ENCODE measurements at regions not wholly inside any gene's neighbourhood (a gene's known extent, or its start where the extent isn't known, plus 50 kb on each side); places are given as distances from the start of the nearest gene placed in this dataset.

- H3K4me2 ChIP-seq (ENCODE audit: unreplicated experiment): peak overlapping the region; percentile 43
- no peak for TF ChIP-seq EZH2phosphoT487 (IDR thresholded peaks at IDR 0.05; ENCODE audit: insufficient read depth, low read depth)
- TF ChIP-seq EZH2 (IDR thresholded peaks at IDR 0.05; ENCODE audit: insufficient read depth, poor library complexity, severe bottlenecking): no peak
- peaks cover 12% of the 10 kb centered on the region for H3F3A ChIP-seq (ENCODE audit: insufficient read depth)
- H4K20me1 ChIP-seq (ENCODE audit: insufficient read depth): no peaks in the 10 kb centered on the region
- H3K27me3 ChIP-seq (replicated peaks; ENCODE audit: insufficient read depth): no peaks in the 10 kb centered on the region
- peak; percentile 92 for DNase-seq
- H3K79me2 ChIP-seq (ENCODE audit: insufficient read depth): no peaks in the 10 kb centered on the region
- no peaks in the 10 kb centered on the region for H3K36me3 ChIP-seq (ENCODE audit: low read depth)
- in situ Hi-C loops (cut with MboI): no loop called here
- H3K4me3 ChIP-seq: no peak overlapping the region
- H3K4me1 ChIP-seq (ENCODE audit: insufficient read depth): peaks cover 15% of the 10 kb centered on the region
- no peaks in the 10 kb centered on the region for H3K9me2 ChIP-seq (ENCODE audit: insufficient read depth)
- WGBS, 2 experiments (ENCODE audit: low coverage in 1 of 2, low lambda C conversion rate in 2 of 2, missing lambda C conversion rate in 2 of 2): 0 to 2% methylated on average over 2 of the region's 2 CpGs
- peak overlapping the region; percentile 48 for H2AFZ ChIP-seq
- no peaks in the 10 kb centered on the region for H3K9me3 ChIP-seq (ENCODE audit: low read depth)
- H3K27ac ChIP-seq: peak overlapping the region; percentile 68
- 0 out of 2 replicates have a peak overlapping the region, but pooled peaks have one; percentile 14 for H3K9ac ChIP-seq
Measured at GRCh38 chr4:83686166-83686565, 150.3 kb downstream of the GPAT3 start.

- no peaks in the 10 kb centered on the region for H3K79me2 ChIP-seq (ENCODE audit: insufficient read depth)
- H3K27ac ChIP-seq: no peak overlapping the region
- 93 to 97% methylated on average over 1 of the region's 1 CpG for WGBS, 2 experiments (ENCODE audit: low coverage in 1 of 2, low lambda C conversion rate in 2 of 2, missing lambda C conversion rate in 2 of 2)
- no peaks in the 10 kb centered on the region for H3K9me3 ChIP-seq (ENCODE audit: low read depth)
- no peak overlapping the region for H3K4me3 ChIP-seq
- H3K27me3 ChIP-seq (replicated peaks; ENCODE audit: insufficient read depth): no peaks in the 10 kb centered on the region
- H2AFZ ChIP-seq: no peak overlapping the region
- no peaks in the 10 kb centered on the region for H4K20me1 ChIP-seq (ENCODE audit: insufficient read depth)
- H3K9me2 ChIP-seq (ENCODE audit: insufficient read depth): no peaks in the 10 kb centered on the region
- DNase-seq: no peak
- in situ Hi-C loops (cut with MboI): no loop called here
- H3F3A ChIP-seq (ENCODE audit: insufficient read depth): peaks cover 30% of the 10 kb centered on the region
- H3K4me2 ChIP-seq (ENCODE audit: unreplicated experiment): no peak overlapping the region
- H3K36me3 ChIP-seq (ENCODE audit: low read depth): no peaks in the 10 kb centered on the region
- H3K9ac ChIP-seq: no peak overlapping the region
- TF ChIP-seq EZH2 (IDR thresholded peaks at IDR 0.05; ENCODE audit: insufficient read depth, poor library complexity, severe bottlenecking) (no peak), EZH2phosphoT487 (IDR thresholded peaks at IDR 0.05; ENCODE audit: insufficient read depth, low read depth) (no peak)
- peaks cover 28% of the 10 kb centered on the region for H3K4me1 ChIP-seq (ENCODE audit: insufficient read depth)
Measured at GRCh38 chr4:83679692-83680091, 143.8 kb downstream of the GPAT3 start.

DNA sequence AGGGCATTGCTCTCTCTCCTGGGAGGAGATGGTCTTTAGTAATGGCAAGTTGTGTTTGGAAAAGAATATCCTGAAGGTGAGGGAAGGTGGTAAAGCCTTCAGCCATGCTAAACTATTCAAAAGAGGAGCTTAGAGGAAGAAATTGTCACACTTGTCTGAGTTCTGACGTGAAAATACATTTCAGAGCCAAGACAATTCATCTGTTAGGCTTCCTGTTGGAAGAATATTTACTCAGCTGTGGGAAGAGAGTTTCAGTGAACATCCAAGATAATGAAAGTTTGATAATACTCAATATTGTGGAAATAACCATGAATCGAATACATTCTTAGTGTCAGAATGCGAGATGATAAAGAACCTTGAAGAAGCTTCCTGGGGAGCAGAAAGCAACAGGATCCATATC, 143.3 kb downstream of the GPAT3 start:
- 90 to 96% methylated on average over 3 of the region's 3 CpGs for WGBS, 2 experiments (ENCODE audit: low coverage in 1 of 2, low lambda C conversion rate in 2 of 2, missing lambda C conversion rate in 2 of 2)
- no peak overlapping the region for H3K4me2 ChIP-seq (ENCODE audit: unreplicated experiment)
- H3K79me2 ChIP-seq (ENCODE audit: insufficient read depth): no peaks in the 10 kb centered on the region
- no peaks in the 10 kb centered on the region for H3K9me3 ChIP-seq (ENCODE audit: low read depth)
- DNase-seq: no peak
- no peaks in the 10 kb centered on the region for H3K36me3 ChIP-seq (ENCODE audit: low read depth)
- no peaks in the 10 kb centered on the region for H4K20me1 ChIP-seq (ENCODE audit: insufficient read depth)
- no peak overlapping the region for H3K27ac ChIP-seq
- peaks cover 30% of the 10 kb centered on the region for H3F3A ChIP-seq (ENCODE audit: insufficient read depth)
- no peak overlapping the region for H2AFZ ChIP-seq
- in situ Hi-C loops (cut with MboI): no loop called here
- no peak for TF ChIP-seq EZH2phosphoT487 (IDR thresholded peaks at IDR 0.05; ENCODE audit: insufficient read depth, low read depth)
- no peaks in the 10 kb centered on the region for H3K9me2 ChIP-seq (ENCODE audit: insufficient read depth)
- H3K9ac ChIP-seq: no peak overlapping the region
- no peak overlapping the region for H3K4me3 ChIP-seq
- peaks cover 28% of the 10 kb centered on the region for H3K4me1 ChIP-seq (ENCODE audit: insufficient read depth)
- H3K27me3 ChIP-seq (replicated peaks; ENCODE audit: insufficient read depth): no peaks in the 10 kb centered on the region

DNA sequence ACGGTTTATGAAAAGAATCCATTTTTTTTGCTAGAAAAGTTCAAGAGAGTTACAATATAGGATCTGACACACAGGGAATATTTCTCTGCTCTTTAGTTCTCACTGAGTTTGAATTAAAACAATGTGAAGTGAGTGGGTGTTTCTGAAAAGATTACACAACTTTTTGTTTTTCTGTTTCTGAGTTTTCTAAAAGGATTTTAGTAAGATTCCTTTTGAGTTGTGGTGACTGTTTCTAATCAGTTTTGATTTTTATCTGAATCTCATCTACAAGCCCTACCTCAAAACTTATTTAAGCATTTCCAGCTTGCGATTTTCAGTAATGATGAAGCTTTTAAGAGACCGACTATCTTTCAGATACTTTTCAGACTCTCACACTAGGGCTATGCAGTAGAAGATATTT, 141.7 kb downstream of the GPAT3 start:
- H3K9me3 ChIP-seq (ENCODE audit: low read depth): no peaks in the 10 kb centered on the region
- peaks cover 30% of the 10 kb centered on the region for H3F3A ChIP-seq (ENCODE audit: insufficient read depth)
- H3K79me2 ChIP-seq (ENCODE audit: insufficient read depth): no peaks in the 10 kb centered on the region
- H3K36me3 ChIP-seq (ENCODE audit: low read depth): no peaks in the 10 kb centered on the region
- H3K4me1 ChIP-seq (ENCODE audit: insufficient read depth): peaks cover 28% of the 10 kb centered on the region
- peak overlapping the region; percentile 88 for H3K27ac ChIP-seq
- peak; percentile 83 for DNase-seq
- in situ Hi-C loops (cut with MboI): no loop called here
- peak overlapping the region; percentile 24 for H3K4me3 ChIP-seq
- WGBS, 2 experiments (ENCODE audit: low coverage in 1 of 2, low lambda C conversion rate in 2 of 2, missing lambda C conversion rate in 2 of 2): 2 to 3% methylated on average over 3 of the region's 3 CpGs
- H3K9ac ChIP-seq: peak overlapping the region; percentile 60
- peak overlapping the region; percentile 59 for H3K4me2 ChIP-seq (ENCODE audit: unreplicated experiment)
- 0 out of 2 replicates have a peak, but pooled peaks have one; percentile 24 for TF ChIP-seq EZH2phosphoT487 (IDR thresholded peaks at IDR 0.05; ENCODE audit: insufficient read depth, low read depth)
- no peak for TF ChIP-seq EZH2 (IDR thresholded peaks at IDR 0.05; ENCODE audit: insufficient read depth, poor library complexity, severe bottlenecking)
- no peaks in the 10 kb centered on the region for H3K27me3 ChIP-seq (replicated peaks; ENCODE audit: insufficient read depth)
- no peaks in the 10 kb centered on the region for H3K9me2 ChIP-seq (ENCODE audit: insufficient read depth)
- H2AFZ ChIP-seq: peak overlapping the region; percentile 62
- H4K20me1 ChIP-seq (ENCODE audit: insufficient read depth): no peaks in the 10 kb centered on the region

- H3K4me3 ChIP-seq: no peak overlapping the region
- H3K9me2 ChIP-seq (ENCODE audit: insufficient read depth): no peaks in the 10 kb centered on the region
- no peak overlapping the region for H3K9ac ChIP-seq
- no peaks in the 10 kb centered on the region for H3K27me3 ChIP-seq (replicated peaks; ENCODE audit: insufficient read depth)
- H2AFZ ChIP-seq: no peak overlapping the region
- no peaks in the 10 kb centered on the region for H3K36me3 ChIP-seq (ENCODE audit: low read depth)
- H3F3A ChIP-seq (ENCODE audit: insufficient read depth): peaks cover 11% of the 10 kb centered on the region; the same call in 1 of the 2 replicates
- H4K20me1 ChIP-seq (ENCODE audit: insufficient read depth): no peaks in the 10 kb centered on the region
- H3K27ac ChIP-seq: no peak overlapping the region
- in situ Hi-C loops (cut with MboI): no loop called here
- 70 to 75% methylated on average over 5 of the region's 5 CpGs for WGBS, 2 experiments (ENCODE audit: low coverage in 1 of 2, low lambda C conversion rate in 2 of 2, missing lambda C conversion rate in 2 of 2)
- TF ChIP-seq EZH2phosphoT487 (IDR thresholded peaks at IDR 0.05; ENCODE audit: insufficient read depth, low read depth) (no peak), EZH2 (IDR thresholded peaks at IDR 0.05; ENCODE audit: insufficient read depth, poor library complexity, severe bottlenecking) (no peak)
- no peak overlapping the region for H3K4me2 ChIP-seq (ENCODE audit: unreplicated experiment)
- no peaks in the 10 kb centered on the region for H3K79me2 ChIP-seq (ENCODE audit: insufficient read depth)
- H3K9me3 ChIP-seq (ENCODE audit: low read depth): no peaks in the 10 kb centered on the region
- H3K4me1 ChIP-seq (ENCODE audit: insufficient read depth): no peaks in the 10 kb centered on the region
- DNase-seq: no peak
Measured at GRCh38 chr4:83664741-83665140, 128.8 kb downstream of the GPAT3 start.
